HG03460 (cell line): ENCODE measurements at regions not wholly inside any gene's neighbourhood (a gene's known extent, or its start where the extent isn't known, plus 50 kb on each side); places are given as distances from the start of the nearest gene placed in this dataset.

Source experiments
- ATAC-seq: cut with Tn5 transposase; IDR thresholded peaks from one replicate; pipeline ENCODE4 v1.9.1; 2021; ENCODE audit not compliant: unreplicated experiment

DNA sequence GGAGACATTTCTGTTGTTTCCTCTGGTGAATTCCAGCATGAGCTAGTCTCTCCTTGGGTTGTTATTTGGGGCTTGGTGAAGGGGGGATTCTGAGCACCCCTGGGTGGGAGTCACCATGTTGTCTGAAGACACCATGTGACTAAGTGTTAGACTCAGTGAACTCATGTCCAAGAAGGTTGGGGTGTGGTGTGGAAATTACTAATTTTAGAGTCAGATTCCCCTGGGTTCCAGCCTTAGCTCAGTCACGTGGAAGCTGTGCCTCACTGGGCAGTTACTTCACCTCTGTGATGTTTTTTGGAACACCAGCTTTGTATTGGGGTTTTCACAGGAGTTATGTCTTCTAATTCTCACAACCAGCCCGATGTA, 171.5 kb downstream of the RPLP1 start:
- no peak for ATAC-seq

DNA sequence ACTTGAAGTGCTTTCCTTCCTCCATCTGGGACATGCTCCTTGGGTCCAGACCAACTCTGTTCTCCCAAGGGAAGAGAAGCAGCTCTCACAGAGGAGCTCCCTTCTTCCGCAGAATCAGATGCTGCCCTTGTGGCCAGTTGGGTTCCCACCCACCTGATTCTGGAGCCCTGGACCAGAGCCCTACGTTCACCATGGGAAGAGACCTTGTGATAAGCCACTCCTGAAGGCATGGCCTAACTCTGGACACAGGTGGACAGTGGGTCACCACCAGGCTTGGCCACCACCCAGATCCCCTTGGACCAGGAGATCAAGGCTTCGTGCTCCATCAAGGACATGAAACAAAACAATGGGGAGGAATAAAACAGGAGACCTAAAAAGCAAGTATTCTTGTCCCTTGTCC, 172.2 kb downstream of the RPLP1 start:
- ATAC-seq: no peak

DNA sequence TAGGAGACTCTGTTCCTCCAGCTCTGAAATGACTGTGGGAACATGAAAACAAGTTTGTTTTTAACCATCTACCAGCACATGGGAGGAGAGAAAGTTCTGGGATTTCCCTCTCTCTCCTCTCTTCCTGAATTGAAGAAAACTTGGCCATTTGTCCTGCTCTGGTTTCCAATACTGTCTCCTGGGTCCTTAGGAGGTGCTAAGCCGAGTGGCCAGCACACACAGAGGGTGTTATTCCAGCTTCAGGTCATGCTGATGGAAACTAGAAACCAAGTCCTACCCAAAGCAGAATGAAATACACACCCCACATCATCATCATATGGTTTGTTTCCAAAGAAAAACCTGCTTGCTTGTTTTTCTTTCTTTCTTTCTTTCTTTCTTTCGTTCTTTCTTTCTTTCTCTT, 172.7 kb downstream of the RPLP1 start:
- no peak for ATAC-seq

DNA sequence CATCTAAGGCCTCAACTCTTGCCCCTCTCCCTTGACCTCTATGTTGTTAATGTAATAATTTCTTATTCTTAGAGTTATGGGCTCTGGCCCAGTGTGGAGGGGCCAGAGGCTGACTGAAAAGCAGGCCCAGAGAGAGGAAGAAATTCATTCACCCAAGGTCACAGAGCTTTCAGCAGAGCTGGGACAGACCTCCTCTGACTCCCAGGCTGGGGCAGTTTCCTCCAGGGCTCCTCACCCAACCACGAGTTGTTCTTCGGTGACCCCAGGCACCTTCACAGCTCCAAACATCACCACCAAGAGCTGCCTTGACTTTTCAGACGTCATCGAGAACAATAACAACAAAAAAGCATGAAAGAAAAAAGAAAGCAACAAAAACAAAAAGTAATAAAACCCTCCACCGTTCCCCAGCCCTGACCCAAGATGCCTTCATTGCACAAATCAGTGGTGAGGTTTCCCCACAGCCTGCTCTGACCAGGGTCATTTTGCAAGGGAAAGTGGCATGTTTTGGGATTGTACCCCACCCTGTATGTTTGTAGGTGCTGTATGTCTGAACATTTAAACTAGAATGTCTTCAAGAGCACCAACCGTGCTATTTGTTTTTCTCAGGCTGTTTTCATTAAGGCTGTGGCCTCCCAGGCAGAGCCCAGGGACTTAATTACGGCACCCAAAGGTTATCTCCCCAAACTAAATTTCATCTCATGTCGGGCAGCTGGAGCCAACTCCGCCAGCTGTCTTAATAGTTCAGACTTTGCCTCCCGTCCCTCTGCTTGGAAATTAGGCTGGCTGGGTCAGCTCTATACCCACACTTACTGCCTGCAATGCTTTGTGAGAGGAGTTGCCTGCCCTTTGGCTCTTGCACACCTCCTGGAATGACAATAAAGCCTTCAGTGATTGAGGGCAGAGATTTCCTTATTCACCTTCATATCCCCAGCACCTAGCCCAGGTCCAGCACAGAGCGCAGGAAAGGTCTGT, 173.8 kb downstream of the RPLP1 start:
- ATAC-seq: no peak

DNA sequence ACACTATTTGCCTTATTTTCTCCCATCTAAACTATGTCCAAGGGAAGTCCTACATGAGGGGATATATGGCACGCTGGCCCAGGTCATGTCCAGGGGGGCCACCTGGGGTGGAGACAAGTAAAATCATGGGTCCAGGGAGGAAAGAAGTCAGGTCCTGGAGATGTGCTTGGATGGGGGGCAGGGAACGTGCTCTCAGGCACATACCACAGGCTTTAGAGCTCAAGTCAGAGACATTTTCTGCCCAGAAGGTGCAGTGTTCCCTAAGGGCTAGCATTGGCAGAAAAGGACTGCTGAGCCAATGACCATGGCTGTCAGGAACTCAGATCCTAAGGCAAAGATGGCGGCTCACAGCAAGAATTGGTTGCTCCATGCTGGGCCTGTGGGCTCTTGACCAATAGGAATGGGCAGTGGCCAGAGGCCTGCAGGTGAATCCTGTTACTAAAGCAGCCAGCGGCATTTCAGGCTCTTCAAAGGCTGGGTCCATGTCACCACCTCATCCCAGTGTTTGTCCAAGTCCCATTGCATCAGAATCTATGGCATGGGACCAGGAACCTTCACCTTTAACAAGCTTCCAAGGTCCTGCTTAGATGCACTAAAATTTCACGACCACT, 175.0 kb downstream of the RPLP1 start:
- ATAC-seq: no peak

DNA sequence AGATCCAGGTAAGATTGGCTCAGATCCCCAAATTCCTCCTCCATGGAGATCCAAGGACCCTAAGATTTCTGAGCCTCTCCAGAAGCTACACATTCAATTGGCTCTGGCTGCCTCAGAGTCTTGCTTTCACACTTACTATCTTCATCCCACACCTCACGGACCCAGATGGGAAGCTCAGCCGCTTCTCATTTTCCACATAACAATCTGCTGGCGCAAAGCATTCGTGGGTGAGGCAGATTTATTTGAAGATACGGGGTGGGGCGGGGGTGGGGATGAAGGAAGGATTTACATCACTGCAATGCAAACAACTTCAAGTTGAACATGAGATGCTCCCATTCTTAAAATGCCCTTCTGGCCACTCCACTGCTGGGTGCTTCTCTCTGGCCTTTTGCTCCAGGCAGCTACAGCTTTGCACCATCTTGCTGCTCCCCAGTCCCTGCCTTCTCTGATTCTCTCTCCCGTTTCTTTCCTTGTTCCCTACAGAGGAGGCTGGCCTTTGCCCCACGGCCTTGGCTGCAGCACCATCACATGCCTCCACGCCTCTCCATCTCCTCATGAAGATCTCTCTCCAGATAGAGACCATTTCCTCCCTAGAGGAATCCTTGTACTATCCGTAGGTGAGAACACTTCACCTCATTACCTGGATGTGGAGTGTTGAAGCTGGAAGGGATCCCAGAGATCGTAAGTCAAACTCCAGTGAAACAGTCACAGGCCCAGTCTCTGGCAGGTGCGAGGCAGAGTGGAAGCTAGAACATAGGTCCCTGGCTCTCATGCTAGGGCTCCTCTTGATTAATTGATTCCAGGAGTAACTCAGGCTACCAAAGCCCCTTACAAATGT, 175.9 kb downstream of the RPLP1 start:
- ATAC-seq: no peak

DNA sequence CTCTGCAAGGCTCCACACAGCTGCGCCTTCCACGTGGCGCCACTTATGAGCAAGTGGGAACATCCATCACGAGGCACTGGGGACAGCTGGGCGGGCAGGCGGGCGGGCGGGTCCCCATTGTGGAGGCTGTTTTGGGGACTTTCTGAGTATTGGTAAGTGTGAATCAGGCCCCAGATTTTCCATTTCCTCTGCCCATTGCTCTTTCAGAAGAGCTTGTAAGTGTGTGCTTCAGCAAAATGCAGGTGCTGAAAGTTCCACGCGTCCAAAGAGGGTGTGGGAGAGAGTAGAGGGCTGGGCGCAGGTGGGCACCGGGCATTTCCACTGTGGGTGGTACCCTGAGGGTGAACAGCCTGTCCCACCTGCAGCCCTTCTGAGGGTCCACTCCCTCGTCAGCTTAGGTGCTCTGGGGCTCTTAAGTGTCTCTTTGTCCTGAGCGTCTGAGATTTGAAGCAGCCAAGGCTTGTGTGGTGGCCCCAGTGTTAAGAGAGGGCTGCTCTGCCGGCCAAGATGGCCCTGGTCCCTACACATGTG, 177.1 kb downstream of the RPLP1 start:
- no peak for ATAC-seq

DNA sequence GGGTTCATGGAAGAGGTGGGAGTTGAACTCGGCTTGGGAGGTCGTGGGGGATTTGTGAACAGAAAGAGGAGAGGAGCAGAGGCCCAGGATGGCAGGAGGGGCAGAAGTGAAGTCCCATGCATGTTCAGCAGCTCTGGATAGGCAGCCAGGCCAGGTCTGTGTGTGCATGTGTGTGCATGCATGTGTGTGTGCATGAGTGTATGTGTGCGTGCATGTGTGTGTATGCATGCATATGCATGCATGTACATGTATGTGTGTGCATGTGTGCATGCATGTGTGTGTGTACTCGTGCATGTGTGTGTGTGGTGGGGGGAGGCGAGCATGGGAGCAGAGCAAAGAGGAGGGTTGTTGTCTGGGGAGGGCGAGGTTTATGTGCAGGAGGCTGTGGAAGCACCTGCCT, 178.4 kb downstream of the RPLP1 start:
- ATAC-seq: no peak

DNA sequence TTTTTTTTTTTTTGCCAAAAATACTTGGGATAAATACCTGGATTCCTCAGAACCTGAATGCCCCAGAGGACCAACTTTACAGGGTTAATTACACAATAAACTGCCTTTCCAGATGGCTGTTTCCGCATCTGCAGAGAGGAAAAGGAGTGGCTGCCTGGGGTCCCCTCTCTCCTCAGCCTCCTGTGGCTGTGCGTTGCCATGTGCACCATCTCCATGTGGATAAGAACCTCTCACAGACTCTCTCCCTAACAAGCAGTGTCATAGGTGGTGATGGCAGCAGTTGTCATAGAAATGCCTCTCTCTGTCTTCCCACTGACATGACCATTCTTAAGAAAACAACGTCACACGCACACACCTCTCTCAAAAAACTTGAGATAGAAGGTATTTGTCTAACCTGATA, 179.4 kb downstream of the RPLP1 start:
- no peak for ATAC-seq

DNA sequence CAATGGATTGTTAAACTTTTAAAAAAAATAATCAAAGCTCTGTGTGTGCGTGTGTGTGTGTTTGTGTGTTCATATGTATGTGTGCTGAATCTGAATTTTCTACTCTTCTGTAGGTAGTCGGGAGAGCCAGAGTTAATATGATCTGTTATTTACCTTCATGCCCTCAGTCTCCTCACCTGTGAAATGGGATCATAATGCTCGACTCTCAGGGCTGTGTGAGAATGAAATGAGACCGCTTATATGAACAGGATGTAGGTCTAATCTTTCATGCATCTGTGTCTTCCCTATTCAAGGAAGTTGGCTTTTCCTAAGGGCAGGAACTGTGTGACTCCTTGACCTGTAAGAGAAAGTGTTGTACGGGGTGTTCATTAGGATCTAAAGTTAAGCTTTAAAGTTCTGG, 182.2 kb downstream of the RPLP1 start:
- no peak for ATAC-seq

DNA sequence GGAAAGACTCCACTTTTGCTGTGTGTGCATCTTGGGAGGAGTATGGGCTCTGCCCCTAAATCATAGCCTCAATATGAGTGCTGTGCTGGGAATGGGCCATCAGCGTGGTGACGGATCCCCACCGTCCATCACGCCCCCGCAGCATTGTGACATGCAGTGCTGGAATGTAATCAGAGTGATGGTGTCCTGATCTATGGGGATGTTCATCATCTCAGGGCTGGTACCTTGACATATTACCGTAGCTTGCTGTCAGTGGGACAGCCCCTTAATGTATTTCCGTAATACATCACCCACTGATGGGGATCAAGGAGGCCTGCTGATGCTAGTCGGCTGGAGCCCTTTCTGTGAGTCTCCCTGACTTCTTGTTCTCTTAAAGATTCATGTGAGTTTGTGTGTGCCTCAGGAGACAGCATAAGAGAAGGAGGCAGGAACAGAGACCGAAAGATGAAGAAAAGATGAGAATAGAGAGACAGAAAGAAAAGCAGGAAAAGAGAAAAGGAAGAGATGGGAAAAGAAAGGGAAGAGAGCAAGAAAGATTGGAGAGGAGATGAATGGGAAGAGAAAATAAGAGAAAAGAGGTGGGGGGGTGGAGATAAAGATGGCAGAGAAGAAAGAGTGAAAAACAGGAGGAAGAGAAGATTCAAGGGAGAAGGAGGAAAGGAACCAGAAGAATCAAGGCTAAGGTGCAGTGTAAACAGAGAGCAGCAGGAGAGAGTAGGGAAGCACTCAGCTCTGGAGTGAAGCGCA, 183.7 kb downstream of the RPLP1 start:
- no peak for ATAC-seq

DNA sequence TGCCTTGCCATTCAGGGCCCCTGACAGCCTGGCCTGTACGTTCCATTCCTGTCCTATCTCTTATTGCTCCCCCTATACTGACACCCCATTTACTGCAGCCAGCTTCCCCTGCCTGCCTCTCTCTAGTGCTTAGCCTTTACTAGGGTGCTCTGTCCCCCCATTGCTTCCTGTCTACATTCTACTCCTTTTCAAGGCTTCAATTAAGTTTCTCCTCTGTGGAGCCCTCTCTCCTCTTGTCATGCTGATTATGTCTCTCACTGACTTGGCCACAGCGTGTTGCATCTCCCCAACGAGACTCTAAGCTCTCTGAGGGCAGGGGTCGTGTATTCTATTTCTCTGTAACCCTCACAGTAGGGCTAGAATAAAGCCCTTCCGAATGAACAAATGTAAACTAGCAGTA, 185.2 kb downstream of the RPLP1 start:
- no peak for ATAC-seq

DNA sequence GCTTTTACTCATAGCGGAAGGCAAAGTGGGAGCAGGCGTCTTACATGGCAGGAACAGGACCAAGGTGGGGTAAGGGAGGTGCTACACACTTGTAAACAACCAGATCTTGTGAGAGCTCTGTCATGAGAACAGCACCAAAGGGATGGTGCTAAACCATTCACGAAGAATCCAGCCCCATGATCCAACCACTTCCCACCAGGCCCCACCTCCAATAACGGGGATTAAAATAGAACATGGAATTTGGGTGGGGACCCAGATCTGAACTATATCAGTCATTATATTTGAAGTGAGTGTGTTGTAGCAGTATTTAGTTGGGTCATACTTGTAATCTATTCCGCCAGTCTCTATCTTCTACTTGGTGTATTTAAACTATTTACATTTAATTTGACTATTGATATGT, 190.9 kb downstream of the RPLP1 start:
- ATAC-seq: no peak

DNA sequence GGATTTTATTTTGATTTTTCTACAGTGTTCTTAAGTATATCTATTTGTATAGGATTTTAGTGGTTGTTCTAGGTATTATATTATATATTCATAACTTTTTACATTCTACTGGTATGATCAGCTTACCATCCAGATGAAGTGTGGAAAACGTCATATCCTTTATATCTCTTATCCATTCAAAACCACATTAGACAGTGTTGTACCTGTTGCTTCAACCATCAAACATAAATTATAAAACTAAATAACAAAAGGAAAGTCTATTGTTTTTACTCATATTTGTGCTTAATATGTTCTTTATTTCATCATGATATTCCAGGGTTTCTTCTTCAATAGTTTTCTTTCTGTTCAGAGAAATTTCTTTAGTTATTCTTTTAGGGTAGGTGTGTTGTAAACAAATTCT, 191.4 kb downstream of the RPLP1 start:
- ATAC-seq: no peak

DNA sequence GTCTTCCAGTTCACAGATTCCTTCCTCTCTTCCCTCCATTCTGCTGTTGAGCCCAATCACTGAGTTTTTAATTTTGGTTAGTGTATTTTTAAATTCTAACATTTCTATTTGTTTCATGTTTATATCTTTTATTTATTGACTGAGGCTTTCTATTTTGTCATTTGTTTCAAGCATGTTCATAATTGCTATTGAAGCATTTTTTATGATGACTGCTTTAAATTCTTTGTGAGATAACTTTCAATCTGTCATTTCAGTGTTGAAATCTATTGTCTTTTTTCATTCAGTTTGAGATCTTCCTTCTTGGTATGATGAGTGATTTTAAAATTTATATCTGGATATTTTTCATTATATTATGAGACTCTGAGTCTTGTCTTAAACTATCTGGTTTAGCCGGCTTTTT, 192.3 kb downstream of the RPLP1 start:
- ATAC-seq: no peak

DNA sequence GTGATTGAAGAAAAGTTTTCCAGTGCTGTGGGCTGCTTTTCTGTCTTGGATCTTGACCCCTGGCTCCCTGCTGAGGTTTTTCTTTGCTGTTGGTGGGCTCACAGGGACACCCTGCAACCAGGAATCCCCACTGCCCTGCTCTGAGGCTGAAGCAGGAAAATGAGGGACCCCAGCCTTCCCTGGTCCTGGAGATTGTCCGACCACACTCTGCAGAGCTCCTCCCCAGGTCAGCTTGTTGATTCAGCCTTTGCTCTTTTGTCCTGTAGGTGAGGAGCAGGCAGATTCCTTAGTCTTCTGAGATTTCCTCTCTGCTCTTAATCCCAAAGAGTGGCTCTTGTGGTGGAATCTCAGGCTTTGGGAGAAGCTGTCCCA, 194.5 kb downstream of the RPLP1 start:
- no peak for ATAC-seq

DNA sequence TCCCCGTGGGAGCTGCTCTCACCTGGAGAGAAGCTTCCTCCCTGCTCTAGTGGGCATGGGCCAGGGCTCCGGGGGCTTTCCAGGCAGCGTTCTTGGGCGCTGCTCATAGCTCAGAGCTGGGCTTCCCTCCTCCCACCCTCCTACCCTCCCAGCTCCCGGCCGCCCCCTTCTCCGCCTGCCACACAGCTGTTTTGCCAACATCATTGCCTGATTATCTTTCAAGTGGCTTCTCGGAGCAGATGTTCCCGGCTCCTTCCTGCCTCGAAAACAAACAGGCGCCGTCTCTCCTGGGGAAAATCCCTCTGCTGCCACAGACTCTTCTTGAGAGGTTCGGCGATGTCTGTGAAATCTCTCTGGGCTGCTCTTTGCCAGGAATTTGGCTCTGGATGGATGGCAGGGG, 195.6 kb downstream of the RPLP1 start:
- no peak for ATAC-seq

DNA sequence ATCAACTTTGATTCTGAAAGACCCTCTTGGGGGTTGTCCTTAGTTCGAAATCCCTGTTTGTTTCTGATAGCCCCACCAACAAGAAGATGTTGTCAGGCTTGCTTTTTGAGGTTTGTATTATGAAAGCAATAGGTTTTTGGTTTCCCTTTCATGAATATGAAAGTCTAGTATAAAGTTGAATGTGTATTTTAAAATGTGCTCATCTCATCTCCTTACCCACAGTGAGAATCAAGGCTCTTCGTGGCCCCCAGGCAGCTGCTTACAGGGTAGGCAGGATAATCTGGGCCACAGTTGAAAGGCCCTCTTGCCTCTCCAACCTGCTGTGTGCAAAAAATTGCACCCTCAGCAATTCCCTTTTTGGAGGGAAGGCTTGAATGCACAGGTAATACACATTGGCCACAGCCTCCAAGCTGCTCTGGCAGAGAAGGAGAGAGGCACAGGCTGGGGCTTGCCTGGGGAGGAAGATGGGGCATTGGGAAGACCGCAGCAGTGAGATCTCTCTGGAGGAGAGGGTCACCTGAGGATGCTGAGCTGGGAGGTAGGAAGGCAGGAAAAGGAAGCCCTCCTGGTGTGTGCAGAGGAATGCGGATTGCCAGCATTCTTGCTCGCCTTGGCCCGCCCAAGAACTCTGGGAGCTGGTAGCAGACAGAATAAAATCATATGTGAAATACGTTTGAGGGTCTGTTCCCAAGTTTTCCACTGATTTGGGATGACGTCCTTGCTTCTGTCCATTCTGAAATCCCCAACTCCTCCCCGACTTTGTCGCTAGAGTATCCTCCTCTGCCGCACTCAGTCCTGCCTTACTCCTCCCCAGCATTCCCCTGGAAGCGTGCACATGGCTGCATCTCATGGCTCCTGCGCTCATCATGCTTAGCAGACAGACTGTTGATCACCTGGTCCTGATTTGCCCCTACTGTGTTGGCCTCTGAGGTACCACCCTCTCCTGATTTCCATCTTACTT, 196.4 kb downstream of the RPLP1 start:
- no peak for ATAC-seq

DNA sequence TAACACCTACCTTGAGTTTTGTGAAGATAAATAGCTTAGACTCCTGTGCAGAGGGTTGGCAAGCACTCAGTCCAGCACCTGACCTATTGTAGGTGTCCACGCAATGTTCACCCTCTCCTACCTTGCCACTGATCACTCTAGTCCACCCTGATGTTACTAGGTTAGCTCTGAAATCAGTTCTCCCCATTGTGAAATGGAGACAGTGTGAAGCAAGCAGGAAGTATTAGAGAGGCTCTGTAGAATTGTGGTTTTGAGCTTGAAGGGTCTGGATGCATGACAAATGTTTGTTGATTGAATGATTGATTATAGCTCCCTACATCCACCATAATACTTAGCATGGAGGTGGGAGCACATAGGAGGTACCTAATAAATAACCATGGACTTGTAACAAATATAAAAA, 199.7 kb downstream of the RPLP1 start:
- ATAC-seq: no peak
